ENCODE measurements at regions not wholly inside any gene's neighbourhood (a gene's known extent, or its start where the extent isn't known, plus 50 kb on each side); places are given as distances from the start of the nearest gene placed in this dataset.

GRCh38 chr1:60958001-60958400 lies 124.4 kb upstream of the NFIA start:
- H3K36me3 ChIP-seq (ENCODE audit: insufficient read depth, low read length): no peaks in the 10 kb centered on the region
- intact Hi-C loops (cut with DNase I, micrococcal nuclease): no loop called here
- H3K9me3 Mint-ChIP-seq: peaks cover 2% of the 10 kb centered on the region
- DNase-seq (no peak), ATAC-seq (ENCODE audit: poor library complexity) (no peak)
- H3K4me3 ChIP-seq (ENCODE audit: low read length): no peak overlapping the region
- H3K27me3 ChIP-seq (ENCODE audit: control insufficient read depth in 1 of 2, insufficient read depth in 2 of 2, low read length in 2 of 2): no peaks in the 10 kb centered on the region
- H3K27me3 Mint-ChIP-seq: peaks cover 25% of the 10 kb centered on the region
- H3K4me3 Mint-ChIP-seq: no peak overlapping the region
- no peak for TF ChIP-seq CTCF (IDR thresholded peaks at IDR 0.05)
- no peak overlapping the region for H3K27ac ChIP-seq (ENCODE audit: low read depth in 1 of 2, low read length in 2 of 2)
- H3K9me3 ChIP-seq (ENCODE audit: control insufficient read depth in 1 of 2, insufficient read depth in 1 of 2, low read length in 2 of 2): peaks cover 0 to 5% of the 10 kb centered on the region in 2 experiments
- H3K27ac Mint-ChIP-seq: no peak overlapping the region
- ChIA-PET POLR2A (no interaction called here), CTCF (no interaction called here)
- no peaks in the 10 kb centered on the region for H3K36me3 Mint-ChIP-seq (ENCODE audit: low read depth)
- no peaks in the 10 kb centered on the region for H3K4me1 ChIP-seq (ENCODE audit: insufficient read depth, low read length)
- no peaks in the 10 kb centered on the region for H3K4me1 Mint-ChIP-seq (ENCODE audit: low read depth)

- CTCF ChIA-PET: no interaction called here
- Histone ChIP-seq H3K27me3 (ENCODE audit: control insufficient read depth in 1 of 2, insufficient read depth in 2 of 2, low read length in 2 of 2) (peaks cover 0 to 4% of the 10 kb centered on the region in 2 experiments), H3K9me3 (ENCODE audit: control insufficient read depth in 1 of 2, insufficient read depth in 1 of 2, low read length in 2 of 2) (peaks cover 0 to 5% of the 10 kb centered on the region in 2 experiments), H3K27ac (ENCODE audit: low read depth in 1 of 2, low read length in 2 of 2) (no peak overlapping the region), H3K4me1 (ENCODE audit: insufficient read depth, low read length) (no peaks in the 10 kb centered on the region), H3K4me3 (ENCODE audit: low read length) (no peak overlapping the region), H3K36me3 (ENCODE audit: insufficient read depth, low read length) (no peaks in the 10 kb centered on the region)
- no peak overlapping the region for H3K27ac Mint-ChIP-seq
- H3K9me3 Mint-ChIP-seq: no peaks in the 10 kb centered on the region
- no peak for TF ChIP-seq CTCF (IDR thresholded peaks at IDR 0.05)
- no peaks in the 10 kb centered on the region for H3K36me3 Mint-ChIP-seq (ENCODE audit: low read depth)
- no peak for DNase-seq
- H3K27me3 Mint-ChIP-seq: peaks cover 20% of the 10 kb centered on the region
- no peak for ATAC-seq (ENCODE audit: poor library complexity)
- POLR2A ChIA-PET: no interaction called here
- no peaks in the 10 kb centered on the region for H3K4me1 Mint-ChIP-seq (ENCODE audit: low read depth)
- intact Hi-C loops (cut with DNase I, micrococcal nuclease): no loop called here
- no peak overlapping the region for H3K4me3 Mint-ChIP-seq
Measured at GRCh38 chr1:60956520-60956919, 125.8 kb upstream of the NFIA start.

GRCh38 chr1:60952612-60953111 lies 129.7 kb upstream of the NFIA start:
- no peak overlapping the region for H3K27ac ChIP-seq (ENCODE audit: low read depth in 1 of 2, low read length in 2 of 2)

More at GRCh38 chr1:60952612-60953111, 129.7 kb upstream of the NFIA start:
- Mint-ChIP-seq H3K9me3 (no peaks in the 10 kb centered on the region), H3K27me3 (peaks cover 25% of the 10 kb centered on the region), H3K4me3 (no peak overlapping the region), H3K36me3 (ENCODE audit: low read depth) (no peaks in the 10 kb centered on the region), H3K27ac (no peak overlapping the region), H3K4me1 (ENCODE audit: low read depth) (no peaks in the 10 kb centered on the region)
- intact Hi-C loops (cut with DNase I, micrococcal nuclease): no loop called here
- no peak for TF ChIP-seq CTCF (IDR thresholded peaks at IDR 0.05)
- ChIA-PET POLR2A (no interaction called here), CTCF (no interaction called here)
- ATAC-seq (ENCODE audit: poor library complexity): no peak
- Histone ChIP-seq H3K4me3 (ENCODE audit: low read length) (no peak overlapping the region), H3K27me3 (ENCODE audit: control insufficient read depth in 1 of 2, insufficient read depth in 2 of 2, low read length in 2 of 2) (peaks cover 0 to 4% of the 10 kb centered on the region in 2 experiments), H3K36me3 (ENCODE audit: insufficient read depth, low read length) (no peaks in the 10 kb centered on the region), H3K4me1 (ENCODE audit: insufficient read depth, low read length) (no peaks in the 10 kb centered on the region), H3K9me3 (ENCODE audit: control insufficient read depth in 1 of 2, insufficient read depth in 1 of 2, low read length in 2 of 2) (peaks cover 0 to 5% of the 10 kb centered on the region in 2 experiments)
- DNase-seq: no peak

Data from CD4-positive, alpha-beta T cell (primary cell).